IPS-NIHi7 (cell line): ENCODE measurements at regions not wholly inside any gene's neighbourhood (a gene's known extent, or its start where the extent isn't known, plus 50 kb on each side); places are given as distances from the start of the nearest gene placed in this dataset.
"Not testable (repeated sequence)": the region's sequence is repeated elsewhere in the genome, so short reads cannot be mapped to it uniquely, and the experiment has no call there.

Source experiments
- DNase-seq: peaks from one replicate; pipeline ENCODE4 v3.0.0; 2012; ENCODE audit warnings: mixed read lengths; ENCODE audit errors: extremely low spot score

- no peak for DNase-seq
These were observed 452.3 kb downstream of the ZIC3 start for GRCh38 chrX:138018145-138018799.

- no peak for DNase-seq
These were observed 455.0 kb downstream of the ZIC3 start for GRCh38 chrX:138020941-138021340.

GRCh38 chrX:138026211-138026610 lies 460.3 kb downstream of the ZIC3 start:
- peak; percentile 64 for DNase-seq

GRCh38 chrX:138031715-138032114 lies 465.8 kb downstream of the ZIC3 start:
- no peak for DNase-seq

GRCh38 chrX:138034136-138034535 lies 468.2 kb downstream of the ZIC3 start:
- no peak for DNase-seq

GRCh38 chrX:138037548-138037947 lies 471.6 kb downstream of the ZIC3 start:
- no peak for DNase-seq

- no peak for DNase-seq
These were observed 492.0 kb downstream of the ZIC3 start for GRCh38 chrX:138057883-138058282.

- DNase-seq, result no peak
These were observed 493.0 kb downstream of the ZIC3 start for GRCh38 chrX:138058931-138059330.

- DNase-seq, result no peak
These were observed 501.5 kb downstream of the ZIC3 start for GRCh38 chrX:138067415-138067814.

GRCh38 chrX:138073626-138074025 lies 507.7 kb downstream of the ZIC3 start:
- no peak for DNase-seq

GRCh38 chrX:138082251-138082650 lies 516.3 kb downstream of the ZIC3 start:
- DNase-seq, result no peak

- DNase-seq, result no peak
These were observed 517.0 kb downstream of the ZIC3 start for GRCh38 chrX:138082896-138083295.

GRCh38 chrX:138110910-138111309 lies 545.0 kb downstream of the ZIC3 start:
- DNase-seq, result not testable (repeated sequence)

GRCh38 chrX:138127314-138127713 lies 561.4 kb downstream of the ZIC3 start:
- no peak for DNase-seq

- DNase-seq, result peak; percentile 72
These were observed 562.2 kb downstream of the ZIC3 start for GRCh38 chrX:138128027-138128671.

- DNase-seq, result no peak
These were observed 560.8 kb downstream of the FGF13 start for GRCh38 chrX:138150709-138151108.

GRCh38 chrX:138157850-138158249 lies 553.7 kb downstream of the FGF13 start:
- DNase-seq, result no peak

- peak; percentile 68 for DNase-seq
These were observed 519.5 kb downstream of the FGF13 start for GRCh38 chrX:138191998-138192397.

GRCh38 chrX:138229718-138230117 lies 481.8 kb downstream of the FGF13 start:
- DNase-seq, result no peak

- DNase-seq, result no peak
These were observed 471.3 kb downstream of the FGF13 start for GRCh38 chrX:138240266-138240665.

GRCh38 chrX:138254001-138254400 lies 457.5 kb downstream of the FGF13 start:
- no peak for DNase-seq

- no peak for DNase-seq
These were observed 456.1 kb downstream of the FGF13 start for GRCh38 chrX:138255373-138255772.

- DNase-seq, result not testable (repeated sequence)
These were observed 447.4 kb downstream of the FGF13 start for GRCh38 chrX:138264095-138264494.

- no peak for DNase-seq
These were observed 440.6 kb downstream of the FGF13 start for GRCh38 chrX:138270931-138271330.
